Renal cortex interstitium (tissue), 11 donors: ENCODE measurements at regions not wholly inside any gene's neighbourhood (a gene's known extent, or its start where the extent isn't known, plus 50 kb on each side); places are given as distances from the start of the nearest gene placed in this dataset.
A peak's percentile ranks its signal among the peaks of the same experiment; 100 is the strongest.

Source experiments
- DNase-seq, 11 donors: peaks; one replicate each; pipeline ENCODE4 v3.0.0-alpha.2; 2013; ENCODE audit warnings: low read depth in 9 of 11, low spot score in 4 of 11; ENCODE audit errors: extremely low read depth in 1 of 11

GRCh38 chr2:16172324-16173175 lies 232.2 kb downstream of the MYCN start:
- no peak for DNase-seq

- no peak for DNase-seq
These were observed 231.1 kb downstream of the MYCN start for GRCh38 chr2:16171425-16171920.

- DNase-seq = no peak
These were observed 230.5 kb downstream of the MYCN start for GRCh38 chr2:16170675-16171424.

- DNase-seq = no peak
These were observed 229.1 kb downstream of the MYCN start for GRCh38 chr2:16169381-16169960.

- DNase-seq = no peak
These were observed 228.3 kb downstream of the MYCN start for GRCh38 chr2:16168506-16169264.

GRCh38 chr2:16167870-16168426 lies 227.6 kb downstream of the MYCN start:
- DNase-seq = no peak

- DNase-seq = no peak
These were observed 227.1 kb downstream of the MYCN start for GRCh38 chr2:16167451-16167861.

GRCh38 chr2:16166327-16166981 lies 226.1 kb downstream of the MYCN start:
- DNase-seq = no peak

GRCh38 chr2:16165518-16166326 lies 225.4 kb downstream of the MYCN start:
- no peak for DNase-seq

GRCh38 chr2:16162491-16163040 lies 222.2 kb downstream of the MYCN start:
- DNase-seq = no peak

- no peak for DNase-seq
These were observed 221.6 kb downstream of the MYCN start for GRCh38 chr2:16161768-16162490.

GRCh38 chr2:16161085-16161565 lies 220.8 kb downstream of the MYCN start:
- DNase-seq = no peak

GRCh38 chr2:16160281-16161084 lies 220.1 kb downstream of the MYCN start:
- no peak for DNase-seq

GRCh38 chr2:16156411-16156810 lies 216.1 kb downstream of the MYCN start:
- DNase-seq = no peak

- peak in 1 of 11 donors; percentile 11 for DNase-seq
These were observed 215.4 kb downstream of the MYCN start for GRCh38 chr2:16155766-16156165.

GRCh38 chr2:16155366-16155765 lies 215.0 kb downstream of the MYCN start:
- peak in 1 of 11 donors; percentile 7 for DNase-seq
